Hippocampal formation (tissue), 2 donors: ENCODE measurements at regions not wholly inside any gene's neighbourhood (a gene's known extent, or its start where the extent isn't known, plus 50 kb on each side); places are given as distances from the start of the nearest gene placed in this dataset.
A peak's percentile ranks its signal among the peaks of the same experiment; 100 is the strongest.
"Not testable (repeated sequence)": the region's sequence is repeated elsewhere in the genome, so short reads cannot be mapped to it uniquely, and the experiment has no call there.

Source experiments
- DNase-seq, 2 donors: peaks; one replicate each; lab custom pipeline; 2025; lab: John Stamatoyannopoulos, UW

DNA sequence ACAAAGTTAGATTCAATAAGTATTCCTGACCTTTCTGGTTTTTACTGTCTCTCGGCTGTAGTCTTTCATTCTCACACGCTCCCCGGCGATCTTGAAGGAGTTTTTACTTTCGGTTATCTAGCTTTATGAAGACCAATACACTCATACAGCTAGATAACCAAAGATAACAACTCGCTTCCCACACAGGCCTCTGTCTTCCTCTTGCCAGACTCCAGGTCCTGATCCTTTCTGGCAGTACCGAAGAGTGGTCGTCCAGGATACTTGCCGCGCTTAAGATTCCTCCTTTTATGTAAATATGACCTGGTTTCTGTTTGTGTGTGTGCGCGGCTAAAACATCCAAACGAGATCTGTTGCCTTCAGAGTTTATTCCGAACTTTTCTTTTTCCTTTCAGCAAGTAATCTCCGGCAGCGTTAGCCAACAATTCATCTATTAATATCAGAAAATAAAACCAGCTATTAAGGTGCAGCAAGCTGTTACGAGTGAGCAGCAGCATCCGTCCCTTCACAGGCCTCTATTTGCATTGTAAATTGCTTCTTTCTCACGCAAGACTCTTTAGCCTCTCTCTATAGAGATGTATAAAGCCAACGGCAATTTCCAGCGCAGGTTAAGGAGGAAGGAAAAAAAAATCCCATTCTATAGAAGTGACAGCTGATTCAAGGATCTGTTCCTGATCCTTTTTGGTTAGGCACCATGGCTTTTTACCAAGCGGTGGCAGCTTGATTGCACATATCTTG is 216.1 kb downstream of the MEF2C start:
- DNase-seq, result no peak

DNA sequence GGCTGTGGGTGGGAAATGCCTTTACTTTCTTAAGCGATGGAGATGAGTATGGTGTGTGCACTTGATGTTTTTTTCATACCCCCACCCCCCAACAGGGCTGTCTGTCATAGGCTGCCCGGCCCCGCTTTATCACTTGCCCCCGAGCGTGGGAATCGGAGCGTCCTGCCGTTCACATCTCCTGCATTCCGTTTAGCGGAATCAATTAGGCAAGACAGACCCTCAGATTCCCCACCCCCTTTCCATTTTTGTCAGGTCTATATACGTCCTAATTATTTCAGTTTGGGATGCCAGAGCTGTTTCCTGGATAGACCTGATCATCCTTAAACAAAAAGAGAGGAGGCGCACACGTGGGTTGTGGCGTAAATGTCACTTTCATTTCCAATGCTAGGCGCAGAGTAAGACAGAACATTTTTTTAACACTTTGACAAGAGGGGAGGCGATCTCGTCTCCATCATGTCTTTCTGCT is 217.2 kb downstream of the MEF2C start:
- DNase-seq, result no peak

DNA sequence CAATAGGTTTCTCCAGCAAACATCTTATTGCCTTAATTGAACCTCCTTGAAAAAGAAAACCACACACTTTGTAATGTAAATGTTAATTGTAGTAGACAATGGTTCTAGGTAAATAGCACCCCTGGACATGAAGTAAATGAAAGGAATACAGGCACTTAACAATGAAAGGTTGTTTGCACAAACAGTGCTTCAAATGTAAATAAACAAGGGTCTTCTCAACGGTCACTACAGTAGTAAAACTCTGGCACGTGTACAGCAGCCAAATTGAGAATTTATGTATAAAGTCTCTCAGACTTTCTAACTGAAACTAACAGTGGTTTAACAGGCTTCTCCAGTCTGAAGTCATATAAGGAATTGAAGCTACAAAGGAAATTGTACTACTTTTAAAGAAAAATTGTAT is 218.3 kb downstream of the MEF2C start:
- DNase-seq, result no peak

DNA sequence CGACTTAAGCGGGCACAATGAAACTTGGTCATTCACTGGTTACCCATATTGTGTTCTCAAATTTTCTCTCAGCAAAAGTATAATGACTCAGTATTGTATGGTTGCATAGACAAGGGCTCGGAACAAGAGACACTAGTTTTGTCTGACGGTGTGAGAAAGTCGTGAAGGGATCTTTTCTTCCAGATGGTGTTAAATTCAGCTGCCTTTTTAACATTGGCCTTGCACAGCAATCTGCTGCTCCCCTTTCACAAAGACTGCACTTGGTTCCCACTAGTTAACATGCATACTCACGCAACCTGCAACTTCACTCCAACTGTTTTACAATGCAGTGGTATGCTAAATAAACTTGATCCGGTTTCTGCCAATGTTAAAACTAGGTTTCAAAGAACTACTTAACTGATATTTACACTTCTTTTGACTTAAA is 219.2 kb downstream of the MEF2C start:
- peak in 1 of 2 donors; percentile 93 for DNase-seq

DNA sequence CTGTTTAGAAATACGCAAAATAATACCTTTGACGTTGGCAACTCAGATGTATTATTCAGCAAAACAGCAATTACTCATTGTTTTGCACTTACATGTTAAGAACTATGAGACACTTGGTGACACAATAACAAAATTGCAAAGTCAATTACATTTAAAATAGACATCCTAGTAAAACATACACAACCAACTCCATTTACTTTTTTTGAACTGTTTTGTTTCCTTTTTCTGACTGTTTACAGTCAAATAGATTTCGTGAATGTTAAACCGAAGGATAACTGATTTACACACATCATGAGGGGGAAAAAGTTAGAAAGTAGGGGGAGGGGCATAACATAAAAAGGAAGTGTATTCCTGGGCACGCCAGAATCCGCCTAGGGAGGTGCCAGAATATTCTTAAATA is 220.1 kb downstream of the MEF2C start:
- DNase-seq, result no peak

DNA sequence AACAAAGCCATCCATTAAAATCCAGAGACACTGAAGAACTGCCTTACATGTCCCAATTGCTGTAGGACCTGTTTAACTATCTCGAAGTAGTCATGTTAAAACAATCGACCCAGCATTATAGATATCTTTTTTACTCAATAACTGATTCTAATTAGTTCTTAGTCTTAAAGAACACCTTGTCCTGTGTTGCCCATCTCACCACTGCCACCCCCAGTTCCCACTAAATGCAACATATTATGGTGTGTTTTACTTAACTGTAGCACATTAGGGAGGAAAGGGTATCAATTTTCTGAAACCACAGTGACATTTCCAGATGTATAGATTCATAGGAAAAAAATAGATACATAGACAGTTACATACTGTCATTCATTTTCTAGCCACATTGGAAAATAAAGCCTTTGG is 221.2 kb downstream of the MEF2C start:
- no peak for DNase-seq

DNA sequence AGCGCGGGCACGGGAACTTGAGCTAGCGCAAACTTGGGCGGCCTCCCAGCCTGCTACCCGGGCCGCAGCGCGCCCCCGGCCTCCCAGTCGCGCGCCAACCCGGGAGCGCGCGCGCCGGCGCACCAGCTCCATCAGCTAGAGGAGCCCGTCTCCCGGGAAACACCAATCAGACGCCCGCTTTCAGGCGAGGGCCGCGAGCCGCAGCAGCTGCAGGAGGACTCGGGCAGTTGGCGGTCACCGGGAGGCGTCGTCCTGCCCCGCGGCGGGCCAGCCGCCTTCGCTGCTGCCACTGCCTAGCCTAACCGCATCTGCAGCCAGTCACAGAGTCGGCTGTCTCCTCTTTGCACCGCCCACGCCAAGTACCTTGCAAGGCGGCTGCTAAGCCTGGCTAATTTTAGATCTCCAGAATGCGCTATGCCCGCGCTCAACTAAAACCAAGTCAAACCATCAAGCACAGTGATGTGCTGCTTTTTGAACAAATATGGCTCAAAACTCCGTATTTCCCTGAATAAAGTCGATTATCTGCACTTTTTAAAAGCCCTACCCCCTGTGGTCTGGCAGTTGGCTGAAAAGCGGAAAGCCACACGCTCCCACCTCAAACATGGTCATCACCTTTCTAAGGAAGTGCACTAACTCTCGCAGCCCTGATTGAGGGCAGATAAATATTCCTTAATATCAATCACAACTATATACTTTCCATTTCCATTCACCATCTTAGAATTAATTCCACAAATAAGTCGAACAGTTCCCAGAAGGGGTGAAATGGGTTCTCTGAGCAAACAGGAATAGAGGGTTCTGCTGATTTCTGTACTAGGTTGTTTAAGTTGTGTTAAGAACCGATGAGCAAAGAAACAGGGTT is 221.8 kb downstream of the MEF2C start:
- peak; percentile 95 for DNase-seq

DNA sequence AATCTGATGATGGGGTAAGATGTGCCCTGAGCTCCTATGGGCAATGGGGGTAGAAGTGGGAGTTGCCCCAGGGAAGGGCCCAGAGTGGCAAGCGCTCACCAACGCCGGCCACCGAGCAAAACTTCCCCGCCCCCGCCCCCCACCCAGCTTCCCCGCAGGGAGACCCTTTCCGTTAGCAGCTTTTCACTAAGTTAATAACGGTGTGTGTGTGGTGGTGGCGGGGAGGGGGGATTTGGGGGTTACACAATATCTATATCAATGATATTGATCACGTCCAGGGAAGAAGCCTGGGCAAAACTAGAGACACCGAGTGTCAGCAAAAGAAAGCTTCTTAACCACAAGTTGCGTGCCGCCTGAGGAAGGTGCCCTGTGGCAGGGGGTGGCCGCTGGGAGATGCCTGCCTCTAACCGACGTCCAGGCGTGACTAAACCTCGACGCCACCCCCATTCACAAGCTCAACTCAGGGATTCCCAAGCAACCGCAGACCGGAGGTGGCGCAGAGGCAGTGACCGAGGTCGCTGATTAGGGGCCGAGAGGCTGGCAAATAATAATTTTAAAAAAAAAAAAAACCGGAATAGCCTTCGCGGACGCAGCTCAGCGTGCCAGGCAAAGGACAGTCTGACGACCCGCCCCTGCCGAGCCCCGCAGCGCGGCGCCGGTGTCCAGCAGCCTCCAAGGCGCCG is 222.6 kb downstream of the MEF2C start:
- DNase-seq, result no peak

DNA sequence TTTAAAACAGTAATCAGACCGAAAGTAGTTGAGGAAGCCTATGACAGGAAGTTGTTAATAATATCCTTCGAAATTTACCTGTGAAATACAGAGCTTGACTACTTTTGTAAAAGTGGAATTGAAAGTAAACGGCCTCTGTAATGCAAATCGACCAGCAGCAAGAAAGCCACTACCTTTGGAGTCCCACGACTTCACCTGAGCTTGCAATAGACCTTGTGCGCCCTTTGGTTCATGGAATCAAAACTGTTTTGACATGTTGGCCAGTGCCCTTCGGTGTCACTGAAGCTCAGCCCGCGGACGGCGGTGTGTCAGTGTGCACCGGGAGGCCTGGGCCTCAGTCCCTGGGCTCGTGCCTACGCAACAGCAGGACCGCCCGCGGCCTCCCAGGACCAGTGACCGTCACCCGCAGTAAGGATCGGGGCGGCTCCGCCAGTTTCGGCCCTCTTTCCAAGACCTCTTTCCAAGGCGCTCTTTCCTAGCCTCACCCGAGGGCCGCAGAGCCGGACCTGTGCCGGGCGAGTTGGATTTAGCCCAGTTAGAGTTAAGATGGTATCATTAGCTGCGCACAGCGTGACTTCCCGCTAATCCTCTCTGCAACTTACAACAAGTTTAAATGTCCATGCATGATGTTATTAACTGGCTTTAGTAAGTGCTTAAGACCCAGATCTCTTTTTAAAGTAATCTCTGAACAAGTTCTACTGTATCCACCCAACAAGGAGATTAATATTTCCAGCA is 223.3 kb downstream of the MEF2C start:
- no peak for DNase-seq

DNA sequence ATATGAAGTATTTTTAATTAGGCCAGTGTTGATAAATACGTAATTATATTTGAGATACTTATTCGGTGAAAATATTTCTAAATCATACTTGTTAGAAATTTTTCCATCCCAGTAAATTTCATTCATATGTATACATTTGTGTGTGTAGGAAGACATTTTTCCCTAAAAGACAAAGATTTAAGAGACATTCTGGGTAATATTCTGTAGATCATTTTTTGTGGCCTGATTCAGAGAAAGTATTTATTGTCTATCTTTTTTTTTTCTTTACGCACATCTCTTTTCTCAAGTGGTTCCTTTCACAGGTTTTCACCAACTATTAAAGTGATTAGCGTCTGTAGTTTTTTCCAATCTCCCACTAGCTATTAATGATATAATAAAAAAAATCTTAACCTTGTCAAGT is 224.1 kb downstream of the MEF2C start:
- DNase-seq, result no peak

DNA sequence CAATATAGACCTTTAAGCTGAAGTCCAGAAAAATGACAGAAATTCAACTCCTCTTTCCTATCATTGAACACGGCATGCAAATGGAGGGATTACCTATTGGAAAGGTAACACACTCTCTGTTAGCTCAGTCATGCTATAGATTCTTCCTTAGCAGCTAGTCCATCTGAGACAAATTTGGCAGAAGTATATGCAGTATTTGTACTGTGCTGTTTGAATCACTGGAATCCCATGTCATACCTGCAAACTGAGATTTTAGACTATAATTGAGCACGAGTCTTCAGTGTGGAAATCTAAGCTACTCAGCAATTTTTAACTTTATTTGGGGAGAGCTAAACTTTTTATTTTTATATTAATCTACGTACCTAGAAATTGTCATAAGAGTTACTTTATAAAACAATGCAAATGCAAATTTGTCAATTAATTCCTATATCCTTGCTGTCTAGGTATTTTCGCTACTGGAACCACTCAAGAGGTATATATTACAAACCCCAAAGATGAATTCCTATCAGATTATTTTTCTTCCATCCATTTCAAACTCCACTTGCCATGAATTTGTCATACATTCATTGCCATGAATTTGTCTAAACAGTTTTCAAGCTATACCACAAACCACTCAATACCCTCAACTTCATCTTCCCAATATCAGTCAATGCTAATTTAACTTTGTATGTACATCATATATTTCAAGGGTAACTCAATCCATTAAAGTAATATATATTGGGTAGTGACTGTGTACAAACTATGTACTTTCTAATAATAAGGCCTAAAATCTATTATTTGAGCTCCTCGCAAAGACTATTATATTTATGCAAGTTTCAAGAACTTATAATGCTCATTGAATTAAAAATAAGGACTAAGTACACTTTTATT is 224.8 kb downstream of the MEF2C start:
- no peak for DNase-seq

DNA sequence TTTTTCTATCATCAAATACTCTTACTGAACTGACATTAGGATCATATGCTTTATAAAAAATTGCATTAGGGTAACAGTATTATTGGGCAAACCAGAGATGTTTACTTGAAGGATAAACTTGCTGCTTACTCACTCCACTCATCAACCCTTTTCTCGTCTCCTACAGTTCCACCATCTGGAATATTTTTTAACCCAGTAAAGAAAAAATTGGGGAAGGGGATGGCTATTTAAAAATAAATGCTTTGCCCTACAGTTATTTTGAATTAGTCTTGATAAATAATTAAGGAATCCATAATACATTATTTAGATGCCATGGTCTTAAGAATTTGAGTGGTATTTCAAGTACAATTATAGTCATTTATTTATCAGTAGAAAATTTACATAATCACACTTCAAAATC is 225.8 kb downstream of the MEF2C start:
- DNase-seq, result no peak

DNA sequence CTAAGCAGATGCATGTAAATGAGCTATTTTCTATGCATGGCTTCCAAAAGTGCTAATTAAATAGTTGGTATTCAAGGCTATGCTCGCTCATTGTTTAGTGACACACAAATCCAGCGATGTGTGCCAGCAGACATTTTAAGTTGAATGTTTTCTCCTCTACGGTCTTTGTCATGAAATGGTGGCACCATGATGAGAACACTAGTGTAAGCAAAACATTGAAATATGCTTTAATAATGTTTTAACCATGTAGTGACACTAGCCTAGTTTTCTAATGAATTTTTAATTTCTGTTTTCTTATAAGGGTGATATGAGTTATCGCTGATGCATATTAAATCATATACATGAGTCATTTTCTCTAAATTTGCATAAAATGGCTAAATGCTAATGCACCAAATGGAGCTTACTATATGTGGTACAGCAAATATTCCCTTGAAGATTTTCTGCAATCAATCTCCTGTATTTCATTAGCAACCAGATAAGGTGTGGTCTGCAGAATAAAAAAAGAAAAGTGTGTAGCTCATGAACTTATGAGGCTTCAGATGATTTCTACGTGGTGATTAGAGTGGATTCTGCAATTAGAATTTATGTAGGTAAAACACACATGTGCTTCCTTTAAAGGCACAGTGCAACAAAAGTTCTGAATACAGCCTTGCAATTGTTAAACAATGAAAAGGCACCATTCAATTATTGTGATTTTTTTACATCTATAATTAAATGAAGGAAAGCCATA is 226.6 kb downstream of the MEF2C start:
- DNase-seq, result no peak

DNA sequence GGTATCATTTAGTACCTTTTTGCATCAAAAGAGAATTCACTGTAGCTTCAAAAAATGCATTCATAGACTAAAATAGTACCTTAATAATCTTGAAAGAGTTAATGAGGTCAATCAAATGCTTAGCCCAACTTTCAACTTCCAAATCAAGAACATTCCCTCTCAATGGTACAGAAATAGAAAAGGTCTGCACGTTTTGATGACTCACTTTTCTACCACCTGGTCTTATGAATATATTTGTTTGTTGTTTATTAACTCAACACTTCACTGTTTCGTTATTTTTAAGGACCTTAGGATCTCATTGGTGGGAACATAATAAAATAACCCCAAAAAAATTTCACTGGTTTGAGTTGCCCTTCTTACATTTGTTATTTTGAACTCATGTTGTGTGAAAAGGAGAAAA is 229.5 kb downstream of the MEF2C start:
- no peak for DNase-seq

DNA sequence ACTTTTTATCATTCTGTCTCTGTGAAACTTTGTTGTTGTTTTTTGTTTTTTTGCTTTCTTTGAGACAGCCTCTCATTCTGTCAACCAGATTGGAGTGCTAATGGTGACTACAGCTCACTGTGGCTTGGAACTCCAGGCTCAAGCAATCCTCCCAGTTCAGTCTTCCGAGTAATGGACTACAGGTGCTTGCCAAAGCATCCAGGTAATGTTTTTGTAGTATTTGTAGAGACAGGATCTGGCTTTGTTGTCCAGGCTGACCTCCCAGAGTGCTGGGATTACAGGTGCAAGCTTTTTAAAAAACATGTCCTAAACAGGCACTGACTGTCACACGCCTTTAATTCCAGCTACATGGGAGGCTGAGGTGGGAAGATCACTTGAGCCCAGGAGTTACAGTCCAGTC is 235.1 kb downstream of the MEF2C start:
- DNase-seq, result no peak

DNA sequence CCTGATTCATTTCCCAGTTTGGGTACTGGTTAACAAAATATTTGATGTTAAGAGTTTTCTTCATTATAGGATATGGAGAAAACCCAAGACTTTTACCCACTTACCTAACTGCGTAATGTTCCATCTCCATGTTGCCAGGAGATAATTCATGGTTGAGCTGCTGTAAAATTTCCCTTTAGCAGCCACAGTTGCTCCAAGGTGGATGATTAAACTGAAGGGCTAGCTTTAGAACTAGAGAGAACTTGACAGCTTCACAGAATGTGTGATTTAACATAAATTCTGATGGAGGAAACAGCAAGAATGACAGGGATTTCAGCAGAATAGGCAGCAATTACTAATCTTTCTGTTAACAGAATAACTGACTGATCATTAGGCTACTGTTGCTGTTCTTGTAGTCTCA is 236.1 kb downstream of the MEF2C start:
- no peak for DNase-seq

DNA sequence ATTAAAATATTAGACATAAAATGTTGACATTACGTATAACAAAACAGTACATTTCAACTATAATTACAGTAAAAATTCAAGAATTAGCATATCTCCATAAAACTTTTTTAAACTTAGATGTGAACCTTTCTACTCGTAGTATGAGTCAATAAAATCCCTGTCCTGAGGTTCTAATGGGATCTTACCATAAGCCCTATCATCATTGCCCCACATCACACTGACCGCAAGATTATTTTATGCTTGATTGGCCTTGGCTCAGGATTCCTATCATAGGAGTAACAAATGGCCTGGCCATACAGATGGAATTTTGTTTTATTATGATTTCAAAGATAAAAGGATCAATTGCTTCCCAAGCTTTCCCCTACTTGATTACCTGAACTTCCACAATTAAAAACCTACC is 238.3 kb downstream of the MEF2C start:
- no peak for DNase-seq

DNA sequence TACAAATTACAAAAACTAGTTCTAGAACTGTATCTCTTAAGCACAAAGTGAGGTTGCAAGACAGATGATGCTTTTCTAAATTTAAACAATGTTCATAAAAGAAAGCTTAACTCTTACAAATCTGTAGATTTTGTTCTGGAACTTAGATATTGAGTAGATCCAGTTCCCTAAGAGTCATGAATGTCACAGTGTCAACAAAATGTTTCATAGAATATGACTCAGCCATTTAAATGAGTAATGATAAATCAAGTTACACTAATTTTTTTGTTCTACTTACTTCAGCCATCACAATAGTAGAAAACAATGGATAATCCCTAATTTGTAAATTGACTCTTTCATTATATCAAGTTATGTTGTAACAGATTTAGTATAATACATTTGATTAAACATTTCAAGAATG is 239.7 kb downstream of the MEF2C start:
- DNase-seq, result no peak

DNA sequence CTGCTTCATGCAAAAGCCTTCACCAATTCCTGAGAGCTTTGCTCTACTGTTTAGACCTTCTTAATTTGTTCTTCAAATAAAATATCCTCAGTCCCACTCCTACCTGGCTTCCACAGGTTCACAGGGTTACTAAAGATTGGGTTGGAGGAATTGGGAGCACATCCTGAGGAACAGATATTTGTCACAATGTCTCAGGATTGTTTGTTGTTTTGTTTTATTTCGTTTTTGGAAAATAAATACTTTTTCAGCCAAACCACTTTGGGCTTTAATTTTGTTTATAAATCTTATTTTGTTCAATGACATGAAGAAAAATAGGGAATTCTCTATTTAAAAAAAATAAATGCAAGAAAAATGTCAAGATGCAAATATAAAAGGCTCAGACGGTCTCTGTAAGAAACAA is 249.0 kb downstream of the MEF2C start:
- no peak for DNase-seq

DNA sequence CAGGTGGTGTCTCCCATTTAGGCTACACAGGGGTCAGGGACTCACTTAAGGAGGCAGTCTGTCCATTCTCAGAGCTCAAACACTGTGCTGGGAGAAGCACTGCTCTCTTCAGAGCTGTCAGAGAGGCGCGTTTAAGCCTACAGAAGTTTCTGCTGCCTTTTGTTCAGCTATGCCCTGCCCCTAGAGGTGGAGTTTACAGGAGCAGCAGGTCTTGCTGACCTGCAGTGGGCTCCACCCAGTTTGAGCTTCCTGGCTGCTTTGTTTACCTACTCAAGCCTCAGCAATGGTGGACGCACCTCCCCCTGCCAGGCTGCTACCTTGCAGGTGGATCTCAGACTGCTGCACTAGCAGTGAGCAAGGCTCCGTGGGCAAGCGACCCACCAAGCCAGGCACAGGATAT is 260.1 kb downstream of the MEF2C start:
- DNase-seq, result not testable (repeated sequence)
